HG03521 (cell line): ENCODE measurements at regions not wholly inside any gene's neighbourhood (a gene's known extent, or its start where the extent isn't known, plus 50 kb on each side); places are given as distances from the start of the nearest gene placed in this dataset.

Experiments used
- ATAC-seq: cut with Tn5 transposase; IDR thresholded peaks from one replicate; pipeline ENCODE4 v1.9.1; 2021; ENCODE audit warnings: mild to moderate bottlenecking, moderate library complexity; ENCODE audit not compliant: unreplicated experiment

DNA sequence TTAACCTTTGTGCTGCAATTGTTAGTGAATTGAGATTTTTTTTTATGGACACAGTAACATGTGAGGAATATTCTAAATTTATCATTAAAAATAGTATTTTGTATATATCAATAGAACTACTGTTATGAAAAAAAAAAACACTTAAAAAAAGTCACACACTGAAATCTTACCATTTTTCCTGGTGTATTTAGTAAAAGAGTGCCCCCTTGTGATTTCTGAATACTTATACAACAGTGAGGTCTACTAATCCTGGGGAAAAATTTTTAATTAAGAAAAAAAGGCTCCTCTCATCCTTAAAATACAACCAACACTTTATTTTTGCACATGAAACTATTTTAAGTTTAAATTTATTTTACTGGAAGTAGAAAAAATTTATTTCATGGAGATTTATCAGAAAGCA lies 56.4 kb upstream of the SPOCK3 start:
- no peak for ATAC-seq

DNA sequence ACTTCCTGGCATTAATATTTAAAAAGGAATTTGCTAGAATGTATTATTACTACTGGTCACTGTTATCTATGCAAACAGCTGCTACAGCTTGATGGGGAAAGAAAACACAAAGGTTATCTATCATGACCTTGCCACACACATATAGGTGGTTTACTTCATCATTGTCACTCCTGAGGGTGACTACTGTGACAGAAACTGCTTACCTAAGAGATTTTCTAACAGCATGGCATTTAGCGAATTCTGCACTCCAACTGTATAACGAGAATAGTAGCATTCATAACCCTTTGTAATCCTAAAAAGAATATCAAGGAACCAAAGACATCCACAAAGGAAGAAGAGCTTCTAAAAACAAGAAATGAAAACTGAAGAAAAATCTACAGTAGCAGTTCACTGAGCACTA lies 74.6 kb upstream of the SPOCK3 start:
- ATAC-seq = no peak

DNA sequence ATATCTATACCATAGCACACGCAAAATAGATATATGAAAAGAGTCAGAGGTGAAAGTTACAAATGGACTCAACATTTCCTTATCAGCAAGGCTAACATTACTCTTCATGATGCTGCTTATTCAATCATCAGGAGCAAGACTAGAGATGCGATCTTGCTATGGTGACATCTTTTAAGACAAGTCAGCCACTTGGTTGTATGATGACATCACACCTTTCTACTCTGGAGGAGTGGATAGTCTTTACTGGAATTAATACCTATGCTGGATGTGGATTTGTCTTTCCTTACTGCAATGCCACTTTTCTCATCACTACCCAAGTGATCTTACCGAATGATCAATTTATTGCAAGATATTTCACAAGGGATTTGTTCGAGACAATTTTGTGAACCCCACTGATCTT lies 87.0 kb upstream of the SPOCK3 start:
- no peak for ATAC-seq

DNA sequence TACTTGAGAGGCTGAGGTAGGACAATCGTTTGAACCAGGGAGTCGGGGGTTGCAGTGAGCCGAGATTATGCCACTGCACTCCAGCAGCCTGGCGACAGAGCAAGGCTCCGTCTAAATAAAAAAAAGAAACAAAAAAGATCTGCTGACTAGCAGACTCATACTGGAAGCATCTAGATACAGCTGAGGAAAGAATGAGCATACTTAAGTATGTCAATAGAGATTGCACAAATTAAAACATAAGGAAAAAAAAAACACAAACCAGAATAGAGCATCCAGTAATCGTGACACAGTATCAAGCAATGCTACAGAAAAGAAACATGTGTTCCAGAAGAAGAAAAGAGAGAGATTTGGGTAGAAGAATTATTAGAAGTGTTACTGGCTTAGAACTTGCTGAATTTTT lies 105.5 kb upstream of the SPOCK3 start:
- ATAC-seq = no peak

DNA sequence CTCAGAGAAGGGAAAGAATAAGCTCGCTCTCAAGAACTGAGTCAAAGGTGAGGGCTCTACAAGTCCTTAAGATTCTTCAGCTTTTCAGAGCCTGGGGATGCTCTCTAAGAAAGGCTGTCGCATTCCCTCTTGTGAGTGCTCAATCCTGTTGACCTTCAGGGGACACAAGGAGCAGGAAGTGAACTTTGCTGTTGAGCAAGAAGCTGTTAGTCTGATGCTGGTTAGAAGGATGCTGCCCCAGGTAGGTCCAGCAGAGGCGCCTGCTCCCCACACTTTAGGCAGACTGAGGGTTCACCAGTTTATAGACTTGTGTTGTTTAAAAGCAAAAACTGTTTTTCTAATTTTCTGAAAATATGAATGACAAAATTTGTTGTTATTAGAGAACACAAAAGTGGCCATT lies 125.4 kb upstream of the SPOCK3 start:
- ATAC-seq = no peak

DNA sequence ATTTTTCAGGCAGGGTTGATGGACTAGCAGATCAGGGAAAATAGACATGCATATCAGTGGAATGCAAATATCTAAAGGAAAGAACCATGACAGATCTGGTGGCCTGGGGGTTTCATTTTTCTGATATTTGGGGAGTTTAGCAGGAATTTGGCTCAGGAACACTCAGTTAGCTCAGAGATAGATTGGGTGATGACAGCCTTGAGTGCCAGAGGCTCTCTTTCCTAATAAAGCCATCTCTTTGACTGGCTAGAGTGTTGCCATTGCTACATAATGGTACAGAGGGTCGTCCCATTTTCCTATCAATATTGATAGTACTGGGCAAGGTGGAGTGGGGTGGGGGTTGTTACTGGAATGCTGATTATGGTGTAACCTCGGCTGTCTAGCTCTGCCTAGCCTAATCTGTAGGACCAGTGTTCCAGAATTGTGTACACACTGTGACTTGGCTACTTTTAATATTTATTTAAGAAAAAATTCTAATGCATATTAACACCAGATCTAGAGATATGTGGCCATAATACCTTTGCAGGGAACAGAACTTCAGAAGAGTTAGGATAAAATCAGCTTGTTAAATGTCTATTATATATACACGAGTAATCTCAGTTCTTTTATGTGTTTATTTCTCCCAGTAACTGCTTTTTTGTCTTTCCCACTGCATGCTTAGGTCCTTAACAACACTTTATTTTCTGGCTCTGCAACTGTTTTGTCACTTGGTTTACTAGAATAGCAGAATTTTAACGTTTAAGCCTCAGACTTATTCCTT lies 145.0 kb upstream of the SPOCK3 start:
- ATAC-seq = no peak

DNA sequence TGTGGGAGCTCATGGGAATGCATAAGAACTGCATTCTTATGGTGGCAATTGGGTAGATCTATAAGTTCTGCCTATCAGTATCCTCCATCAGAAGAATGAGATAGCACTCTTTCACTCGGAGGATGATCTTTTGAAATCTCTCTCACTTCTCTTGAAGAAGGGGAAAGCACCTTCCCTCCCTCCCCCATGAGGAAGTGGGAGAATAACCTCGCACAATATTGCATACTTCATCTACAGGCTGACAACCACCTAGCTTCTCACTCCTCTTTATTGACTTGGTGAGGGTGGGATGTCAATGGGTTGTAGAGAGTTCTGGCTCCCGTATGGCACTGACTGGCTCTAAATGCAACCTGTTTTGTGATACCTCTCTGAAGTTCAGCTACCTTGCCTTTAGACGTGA lies 146.7 kb upstream of the SPOCK3 start:
- no peak for ATAC-seq

DNA sequence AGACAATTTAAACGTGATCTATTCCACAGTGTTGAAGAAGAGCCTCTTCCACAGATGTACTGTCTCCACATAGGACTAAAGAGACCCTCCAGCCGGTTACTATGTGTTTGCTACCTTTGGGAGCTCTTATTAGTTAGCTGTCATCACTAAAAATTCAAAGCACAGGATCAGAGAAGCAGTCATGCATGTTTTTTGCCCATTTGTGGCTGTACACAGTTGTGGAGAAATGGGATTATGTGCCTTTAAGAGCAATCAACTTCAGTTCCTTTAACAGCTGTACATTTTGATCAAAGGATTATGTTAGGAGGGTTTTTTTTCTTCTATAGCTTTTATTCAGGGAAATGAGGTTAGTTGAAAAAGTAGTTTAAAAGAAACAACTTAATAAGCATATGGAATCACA lies 149.0 kb upstream of the SPOCK3 start:
- no peak for ATAC-seq

DNA sequence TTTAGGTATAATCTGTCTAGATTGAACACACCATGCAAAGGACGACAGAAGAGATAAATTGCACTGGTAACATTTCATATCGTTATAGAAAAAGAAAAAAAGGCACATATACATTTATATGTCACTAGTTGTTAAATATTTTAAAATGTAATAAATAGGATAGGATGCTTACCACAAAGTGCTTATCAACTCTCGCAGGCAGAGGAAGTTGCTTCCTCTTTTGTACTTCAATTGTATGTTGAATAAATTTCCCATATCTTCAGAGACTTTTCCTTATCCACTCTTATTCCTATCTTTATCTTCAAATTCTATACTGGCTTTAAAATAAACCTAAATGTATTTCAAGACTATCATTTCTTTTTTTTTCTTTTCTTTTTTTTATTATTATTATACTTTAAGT lies 163.3 kb upstream of the SPOCK3 start:
- no peak for ATAC-seq

DNA sequence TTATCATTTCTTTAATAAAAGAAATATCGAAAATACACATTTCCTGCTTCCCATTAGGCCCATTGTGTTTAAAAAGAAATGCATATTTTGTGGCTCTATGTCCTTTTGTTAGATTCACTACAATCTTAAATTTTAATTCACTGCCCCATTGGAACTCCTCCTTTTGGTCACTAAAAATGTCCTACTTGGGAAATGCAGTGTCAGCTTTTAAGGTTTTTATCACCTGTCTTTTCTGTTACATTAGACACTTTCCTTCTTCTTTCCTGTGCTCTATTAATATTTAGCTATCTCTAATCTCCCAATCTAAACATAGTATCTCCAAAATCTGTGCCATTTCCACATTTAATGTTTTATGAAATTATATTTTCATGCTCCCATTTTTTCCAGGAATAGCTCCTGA lies 164.9 kb upstream of the SPOCK3 start:
- ATAC-seq = no peak

DNA sequence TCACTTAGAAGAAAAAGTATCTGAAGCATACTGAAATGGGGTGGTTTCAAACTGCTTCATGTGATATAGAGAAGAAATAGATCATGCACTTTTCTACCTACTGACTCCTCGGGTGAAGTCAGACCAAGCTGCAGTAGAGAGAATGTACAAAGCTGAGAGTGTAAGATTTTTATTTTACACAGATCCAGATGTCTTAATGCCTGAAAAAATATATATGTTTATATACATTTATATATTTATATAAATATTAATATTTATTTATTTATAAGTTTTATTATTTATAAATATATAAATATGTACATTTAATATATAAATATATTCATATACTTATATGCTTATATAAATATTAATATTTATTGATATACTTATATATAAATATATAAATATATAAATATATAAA lies 171.9 kb upstream of the SPOCK3 start:
- ATAC-seq = no peak

DNA sequence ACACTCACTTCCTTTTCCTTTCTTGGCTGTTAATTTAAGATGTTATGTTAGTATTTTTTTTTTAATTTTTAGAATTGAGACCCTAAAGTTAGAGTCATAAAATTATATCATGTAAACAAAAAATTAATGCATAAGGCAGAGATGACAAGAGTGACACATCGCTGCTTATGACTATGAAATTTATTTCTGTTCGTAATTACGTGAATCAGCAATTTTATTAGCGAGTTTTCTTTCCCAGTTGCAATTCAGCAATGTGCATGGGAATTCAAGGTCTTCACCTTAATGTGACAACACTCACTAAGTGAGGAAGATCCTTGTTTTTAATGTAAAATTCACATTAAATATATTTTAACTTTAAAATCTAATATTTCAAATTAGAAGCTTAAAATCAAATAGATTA lies 181.2 kb upstream of the SPOCK3 start:
- no peak for ATAC-seq

DNA sequence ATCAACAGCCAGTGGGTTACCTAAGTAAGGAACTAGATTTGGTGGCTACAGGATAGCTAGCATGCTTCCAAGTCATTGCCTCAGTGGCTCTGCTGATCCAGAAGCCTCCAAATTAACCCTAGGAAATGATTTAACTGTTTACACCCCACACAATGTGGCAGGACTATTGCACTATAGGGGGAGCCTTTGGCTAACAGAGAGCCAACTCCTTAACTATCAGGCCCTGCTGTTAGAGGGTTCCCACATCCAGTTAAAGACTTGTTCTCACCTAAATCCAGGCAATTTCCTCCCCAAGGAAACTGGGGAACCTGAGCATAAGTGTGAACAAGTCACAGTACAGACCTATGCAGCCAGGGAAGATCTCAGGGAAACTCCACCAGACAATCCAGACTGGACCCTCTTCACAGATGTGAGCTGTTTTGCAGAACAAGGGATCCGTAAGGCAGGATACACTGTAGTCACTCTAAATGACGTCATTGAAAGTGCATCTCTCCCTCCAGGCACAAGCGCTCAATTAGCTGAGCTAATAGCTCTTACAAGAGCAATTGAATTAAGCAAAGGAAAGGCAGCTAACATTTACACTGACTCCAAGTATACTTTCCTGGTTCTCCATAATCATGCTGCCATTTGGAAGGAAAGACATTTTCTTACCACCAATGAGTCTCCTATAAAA lies 185.3 kb upstream of the SPOCK3 start:
- ATAC-seq = no peak

DNA sequence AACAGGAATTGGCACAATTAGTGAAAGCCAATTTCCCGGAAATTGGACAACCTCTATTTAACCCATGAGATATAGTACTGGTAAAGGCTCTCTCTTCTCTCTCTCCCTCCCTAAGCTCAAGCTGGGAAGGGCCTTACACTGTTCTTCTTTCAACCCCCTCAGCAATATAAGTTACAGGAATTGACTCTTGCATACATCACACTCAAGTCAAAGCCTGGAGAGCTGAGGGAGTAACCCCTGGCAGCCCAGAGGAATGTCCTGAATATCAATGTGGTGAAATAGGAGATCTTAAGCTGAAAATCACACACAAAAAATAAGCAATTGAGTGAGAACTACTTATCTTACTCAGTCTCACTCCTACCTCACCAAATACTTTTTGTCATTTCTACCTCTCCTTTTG lies 186.9 kb upstream of the SPOCK3 start:
- ATAC-seq = no peak

DNA sequence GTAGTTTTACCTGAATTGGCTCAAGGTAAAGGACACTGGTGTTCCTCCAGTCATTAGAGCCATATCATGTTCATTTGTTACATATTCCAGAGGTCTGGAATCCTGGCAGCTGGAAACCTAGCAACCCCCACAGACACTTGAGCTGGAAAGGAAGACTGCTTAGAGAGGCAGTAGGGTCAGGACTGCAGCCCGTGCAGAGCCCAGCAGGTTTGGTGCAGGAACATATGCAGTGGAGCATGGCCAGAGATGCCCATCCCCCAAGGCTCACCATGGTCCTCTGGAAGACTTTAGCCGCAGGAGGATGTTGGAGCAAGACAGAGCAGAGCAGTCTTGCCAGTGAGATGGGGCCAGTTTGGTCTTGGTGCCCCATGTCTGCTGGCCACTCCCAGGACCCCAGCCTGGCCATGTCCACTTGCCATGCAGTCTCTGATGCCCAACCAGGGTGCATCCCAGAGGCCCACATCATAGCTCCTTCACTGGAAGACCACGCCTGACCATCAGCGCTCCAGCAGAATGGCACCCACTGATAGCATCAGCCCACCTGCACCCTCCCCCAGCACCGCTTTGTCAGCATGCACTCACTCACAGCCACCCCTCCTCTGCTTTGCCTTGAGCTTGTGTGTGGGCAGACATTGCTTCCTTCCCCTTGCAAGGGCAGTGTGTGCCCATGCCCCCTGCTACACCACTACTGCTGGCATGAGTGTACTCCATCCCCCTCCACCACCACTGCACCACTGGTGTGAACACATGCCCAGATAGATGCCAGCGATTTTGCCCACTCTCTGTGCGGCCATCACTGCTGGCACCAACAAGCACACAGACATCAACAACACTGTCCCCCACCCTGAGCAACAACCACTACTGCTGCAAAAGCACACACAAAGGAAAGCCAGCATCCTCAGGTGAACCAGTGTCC lies 190.3 kb upstream of the SPOCK3 start:
- ATAC-seq = no peak

DNA sequence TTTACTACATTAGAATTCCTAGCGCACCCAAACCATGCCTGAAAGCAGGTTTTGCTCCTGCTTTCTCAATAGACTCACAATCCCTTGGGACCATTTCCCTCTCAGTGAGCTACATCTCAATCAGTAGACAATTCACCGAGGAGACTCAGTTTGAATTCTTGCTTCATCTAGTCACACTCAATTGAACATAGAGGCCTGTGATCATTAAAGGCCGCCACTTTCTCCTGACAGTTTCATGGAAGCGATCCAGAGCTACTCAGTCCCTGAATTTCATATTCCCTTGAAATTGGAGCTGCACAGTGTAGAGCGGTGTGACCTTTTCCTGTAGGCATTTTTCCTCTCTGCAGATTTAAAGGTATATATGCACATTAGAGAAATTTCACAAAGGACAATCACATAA lies 193.9 kb upstream of the SPOCK3 start:
- no peak for ATAC-seq

DNA sequence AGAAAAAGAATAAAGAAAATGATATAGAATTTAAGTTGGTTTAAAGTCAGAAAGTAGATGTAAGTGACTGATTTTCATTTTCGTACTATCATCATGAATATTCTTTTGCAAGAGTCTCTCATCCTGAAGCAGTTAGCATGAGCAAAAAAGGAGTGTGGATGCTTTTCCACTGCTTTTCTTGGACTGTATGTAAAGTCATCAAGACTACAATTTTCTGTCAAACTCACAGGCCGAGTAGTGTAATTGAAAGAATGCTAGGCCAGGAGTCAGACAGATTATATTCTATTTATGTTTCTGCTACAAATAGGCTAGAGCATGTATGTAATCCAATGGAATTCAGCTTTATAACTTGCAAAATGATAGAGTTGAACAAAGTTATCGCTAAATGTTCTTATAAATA lies 197.1 kb upstream of the SPOCK3 start:
- no peak for ATAC-seq

DNA sequence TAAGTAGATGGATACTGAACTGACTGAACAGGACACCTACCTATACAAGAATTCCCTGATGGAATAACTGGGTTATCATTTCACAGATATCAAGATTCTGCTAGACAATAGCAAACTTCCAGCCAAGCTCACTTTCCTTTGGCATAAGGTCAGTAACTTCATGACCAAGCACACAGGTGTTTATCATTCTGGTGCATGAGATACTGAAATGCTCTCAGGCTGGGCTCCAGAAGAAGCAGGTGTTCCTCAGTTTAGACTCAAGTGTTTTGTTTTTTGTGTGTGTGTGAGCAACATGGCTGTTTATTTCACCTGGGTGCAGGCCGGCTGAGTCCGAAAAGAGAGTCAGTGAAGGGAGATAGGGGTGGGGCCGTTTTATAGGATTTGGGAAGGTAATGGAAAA lies 201.5 kb upstream of the SPOCK3 start:
- ATAC-seq = no peak

DNA sequence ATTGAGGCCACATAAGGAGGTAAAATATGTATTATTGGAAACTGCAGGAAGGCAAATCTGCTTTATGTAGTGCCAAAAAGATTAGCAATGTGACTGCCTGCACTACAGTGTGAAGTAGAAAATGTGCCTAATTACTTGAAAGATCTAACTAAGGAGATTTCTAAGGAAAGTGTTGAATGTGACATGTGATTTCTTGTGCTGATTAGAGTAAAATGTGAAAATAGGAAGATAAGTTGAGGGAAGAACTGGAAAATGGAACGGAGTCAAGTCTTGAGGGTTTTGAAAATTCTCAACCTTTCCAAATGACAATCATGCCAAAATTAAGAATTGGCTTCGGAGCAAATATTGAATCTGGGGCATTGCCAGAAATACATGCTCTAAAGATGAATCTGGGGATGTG lies 209.5 kb upstream of the SPOCK3 start:
- ATAC-seq = no peak

DNA sequence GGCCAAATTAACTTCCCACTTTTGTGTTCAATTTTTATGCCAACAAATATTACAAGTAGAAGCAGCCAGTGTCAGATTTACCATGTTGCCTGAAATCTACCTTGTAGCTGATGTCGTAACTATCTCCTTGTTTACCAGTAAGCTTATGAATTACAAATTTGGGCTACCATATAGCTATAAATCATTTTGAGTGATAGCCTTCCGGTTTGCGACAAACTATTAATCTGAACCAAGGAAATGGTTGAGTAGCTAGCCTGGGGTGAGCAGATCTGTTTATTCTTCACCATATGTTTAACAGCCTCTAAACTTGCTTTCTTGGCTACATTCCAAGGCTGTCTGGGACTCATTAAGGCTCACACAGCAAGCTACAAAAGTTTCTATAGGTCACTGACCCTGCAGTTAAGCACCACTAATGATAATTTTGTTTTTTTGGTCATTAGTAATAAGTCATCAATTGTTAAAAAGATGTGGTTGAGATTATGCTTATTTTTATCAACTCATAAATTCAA lies 218.7 kb upstream of the SPOCK3 start:
- ATAC-seq = no peak

DNA sequence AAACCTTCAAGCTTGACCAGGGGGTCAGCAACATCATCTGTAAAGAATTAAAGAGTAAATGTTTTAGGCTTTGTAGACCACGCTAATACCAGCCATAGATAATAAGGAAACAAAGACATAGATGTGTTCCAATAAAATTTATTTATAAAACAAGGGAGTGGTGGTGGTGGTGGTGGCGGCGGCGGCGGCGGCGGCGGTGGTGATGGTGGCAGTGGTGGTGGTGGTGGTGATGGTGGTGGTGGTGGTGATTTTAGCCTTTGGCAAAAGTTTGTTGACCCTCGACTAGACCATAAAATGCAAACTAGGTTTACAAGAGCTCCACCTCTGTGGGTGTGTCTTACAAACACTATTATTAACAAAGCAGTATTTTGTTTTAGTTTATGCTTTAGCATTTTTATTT lies 222.3 kb upstream of the SPOCK3 start:
- no peak for ATAC-seq

DNA sequence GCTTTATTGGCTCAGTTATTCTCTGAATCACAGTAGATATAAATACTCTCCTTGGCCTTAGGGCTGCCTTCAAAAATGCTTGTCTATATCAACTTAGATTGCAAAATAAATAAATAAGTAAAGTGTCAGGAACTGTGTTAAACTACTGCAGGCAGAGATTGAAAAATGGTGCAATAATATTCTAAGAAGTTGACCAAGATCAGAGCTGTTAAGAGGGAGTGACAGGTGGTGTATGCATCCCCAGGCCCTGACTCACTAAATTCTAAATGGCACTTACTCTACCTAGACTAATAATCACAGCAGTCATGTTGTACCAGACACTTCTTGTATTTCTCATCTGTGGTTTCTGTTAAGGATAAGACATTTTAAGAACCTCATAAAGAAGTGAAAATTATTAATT lies 235.1 kb upstream of the SPOCK3 start:
- ATAC-seq = no peak
